HG02588 (cell line): ENCODE measurements at regions not wholly inside any gene's neighbourhood (a gene's known extent, or its start where the extent isn't known, plus 50 kb on each side); places are given as distances from the start of the nearest gene placed in this dataset.
"Not testable (repeated sequence)": the region's sequence is repeated elsewhere in the genome, so short reads cannot be mapped to it uniquely, and the experiment has no call there.

Experiments used
- ATAC-seq: cut with Tn5 transposase; IDR thresholded peaks from one replicate; pipeline ENCODE4 v1.9.1; 2021; ENCODE audit warnings: mild to moderate bottlenecking, moderate library complexity; ENCODE audit not compliant: unreplicated experiment

GRCh38 chr11:82539669-82540068 lies 194.0 kb downstream of the FAM181B start:
- peak; percentile 66 for ATAC-seq

GRCh38 chr11:82536706-82537105 lies 197.0 kb downstream of the FAM181B start:
- ATAC-seq: no peak

- no peak for ATAC-seq
These were observed 199.9 kb downstream of the FAM181B start for GRCh38 chr11:82533628-82534327.

- no peak for ATAC-seq
These were observed 203.7 kb downstream of the FAM181B start for GRCh38 chr11:82529936-82530335.

DNA sequence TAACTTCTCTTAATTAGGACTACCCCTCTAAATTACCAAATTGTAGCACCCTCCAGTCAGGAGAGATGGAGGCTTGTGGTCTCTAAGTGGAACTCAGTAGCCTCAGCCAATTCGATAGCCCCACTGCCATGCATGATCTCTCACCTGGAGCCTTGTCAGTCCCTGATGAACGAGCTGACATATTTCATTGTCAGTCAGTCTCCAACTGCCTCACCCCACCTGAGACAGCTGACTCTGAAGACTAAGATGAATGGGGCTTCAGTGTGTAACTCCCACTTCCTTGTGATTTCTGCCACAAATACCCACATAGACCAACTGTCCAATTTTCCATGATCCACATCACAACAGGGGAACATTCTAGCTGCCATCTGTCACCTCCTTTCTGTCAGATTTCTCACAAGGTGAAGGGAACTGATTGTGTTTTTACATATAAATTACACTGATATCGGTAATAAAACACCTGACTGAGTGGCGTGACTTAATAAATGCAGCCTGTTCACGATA lies 206.5 kb downstream of the FAM181B start:
- ATAC-seq: no peak

DNA sequence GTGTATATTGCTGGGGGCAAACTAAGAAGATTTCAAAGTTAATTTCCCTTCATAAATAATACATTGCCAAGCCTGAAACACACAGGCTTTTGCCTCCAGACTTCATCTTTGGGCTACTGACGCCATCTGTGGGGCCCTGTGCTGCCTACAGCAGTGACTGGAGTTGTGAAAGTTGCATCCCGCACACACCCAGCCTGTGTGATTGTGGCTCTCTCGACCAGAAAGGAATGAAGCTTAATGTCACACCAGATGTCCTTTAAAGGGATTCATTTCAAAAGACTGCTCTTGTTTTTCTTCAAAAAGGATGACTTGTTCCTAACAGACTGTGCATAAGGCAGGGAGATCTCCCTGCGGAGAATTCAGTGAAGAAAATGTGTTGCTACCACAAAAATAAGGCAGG lies 210.5 kb downstream of the FAM181B start:
- no peak for ATAC-seq

DNA sequence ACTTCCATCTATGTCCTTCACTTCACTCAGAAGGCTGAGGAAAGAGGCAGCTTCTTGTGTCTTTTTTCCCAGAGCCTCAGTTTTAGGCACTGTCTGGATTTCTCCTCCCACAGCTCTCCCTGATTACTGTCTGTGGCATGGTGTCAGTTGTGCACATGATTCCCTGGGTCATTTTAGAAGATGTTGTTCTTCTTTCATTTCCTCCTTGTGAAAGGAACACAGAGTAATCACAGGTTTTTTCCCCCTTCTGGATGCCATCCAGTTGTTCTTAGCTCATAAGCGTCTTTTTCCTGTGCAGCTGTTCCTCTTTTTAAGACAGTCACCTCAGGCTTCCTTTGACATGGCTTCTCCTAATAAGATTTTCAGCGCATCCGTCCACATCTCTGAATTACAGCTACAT lies 212.2 kb downstream of the FAM181B start:
- no peak for ATAC-seq

- ATAC-seq: no peak
These were observed 226.4 kb downstream of the FAM181B start for GRCh38 chr11:82507288-82507687.

DNA sequence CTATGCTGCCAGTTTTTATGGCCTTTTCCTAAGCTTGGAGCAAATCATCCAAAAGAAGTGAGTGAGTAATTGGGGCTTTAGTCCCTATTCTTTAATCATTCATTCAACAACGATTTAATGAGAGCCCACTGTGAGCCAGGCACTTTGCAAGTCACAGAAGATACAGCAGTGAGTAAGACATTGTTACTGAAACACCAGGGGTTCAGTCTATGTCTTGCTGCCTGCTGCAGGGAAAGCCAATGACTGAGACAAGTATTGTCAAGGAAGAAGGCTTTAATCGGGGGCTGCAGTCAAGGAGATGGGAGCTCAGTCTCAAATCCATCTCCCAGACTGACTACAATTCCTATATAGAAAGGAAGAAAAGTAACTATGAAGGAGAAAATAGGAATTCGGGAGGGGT lies 228.3 kb downstream of the FAM181B start:
- no peak for ATAC-seq

DNA sequence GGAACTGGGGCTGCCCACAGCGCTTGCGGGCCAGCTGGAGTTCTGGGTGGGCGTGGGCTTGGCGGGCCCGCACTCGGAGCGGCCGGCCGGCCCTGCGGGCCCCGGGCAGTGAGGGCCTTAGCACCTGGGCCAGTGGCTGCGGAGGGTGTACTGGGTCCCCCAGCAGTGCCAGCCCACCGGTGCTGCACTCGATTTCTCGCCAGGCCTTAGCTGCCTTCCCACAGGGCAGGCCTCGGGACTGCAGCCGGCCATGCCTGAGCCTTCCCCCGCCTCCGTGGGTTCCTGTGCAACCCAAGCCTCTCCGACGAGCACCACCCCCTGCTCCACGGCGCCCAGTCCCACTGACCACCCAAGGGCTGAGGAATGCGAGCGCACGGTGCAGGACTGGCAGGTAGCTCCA lies 232.5 kb downstream of the FAM181B start:
- ATAC-seq: not testable (repeated sequence)

DNA sequence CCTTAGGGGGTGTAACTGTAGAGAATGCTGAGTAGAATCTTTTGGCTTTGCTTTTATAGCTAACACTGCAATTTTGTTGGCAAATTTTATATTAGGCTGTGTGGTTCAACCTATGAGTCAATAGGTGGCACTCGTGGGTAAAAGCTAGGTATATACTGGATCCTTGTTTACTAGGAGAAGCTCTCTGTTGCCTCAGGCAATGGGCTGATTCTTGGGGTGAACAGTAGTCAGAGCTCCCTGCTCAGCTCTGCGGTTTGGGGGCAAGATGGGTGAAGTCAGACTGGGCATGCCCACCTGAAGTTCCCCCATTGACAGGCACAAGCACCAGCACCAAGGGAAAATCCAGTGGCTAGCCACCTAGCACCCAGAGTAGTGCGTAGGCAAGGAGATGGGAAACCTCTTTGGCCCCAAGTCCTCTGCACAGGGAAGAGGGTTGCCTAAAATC lies 238.7 kb downstream of the FAM181B start:
- ATAC-seq: no peak

- no peak for ATAC-seq
These were observed 258.8 kb downstream of the FAM181B start for GRCh38 chr11:82474876-82475275.

GRCh38 chr11:82465481-82465880 lies 268.2 kb downstream of the FAM181B start:
- ATAC-seq: no peak

DNA sequence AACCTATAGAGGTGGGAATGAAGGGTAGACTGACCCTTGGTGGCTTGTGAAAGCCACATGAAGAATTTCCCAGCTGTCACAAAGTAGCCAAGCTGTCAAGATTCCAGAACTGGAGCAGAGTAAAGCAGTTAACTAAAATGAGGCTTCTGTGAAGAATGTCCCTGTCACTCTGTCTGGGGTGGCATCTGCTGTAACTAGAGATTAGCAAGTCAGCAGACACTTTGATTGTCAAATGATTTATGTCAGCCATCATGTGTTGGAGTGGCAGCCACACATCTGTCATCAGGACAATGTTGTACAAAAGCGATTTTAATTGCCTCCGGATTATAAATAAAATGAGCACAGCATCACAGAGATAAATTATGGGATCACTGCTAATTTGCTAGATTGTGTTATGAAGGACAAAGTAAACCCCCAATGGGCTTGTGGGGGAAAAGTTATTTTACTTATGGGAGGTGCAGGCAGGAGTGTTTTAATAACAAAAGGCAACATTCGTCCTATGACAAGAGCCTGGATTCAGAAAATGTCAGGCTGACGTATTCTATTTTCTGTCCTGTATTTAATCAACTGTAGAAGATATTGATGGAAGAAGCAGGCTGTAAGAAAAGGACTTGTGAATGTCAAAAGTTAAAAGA lies 270.9 kb downstream of the FAM181B start:
- ATAC-seq: no peak

DNA sequence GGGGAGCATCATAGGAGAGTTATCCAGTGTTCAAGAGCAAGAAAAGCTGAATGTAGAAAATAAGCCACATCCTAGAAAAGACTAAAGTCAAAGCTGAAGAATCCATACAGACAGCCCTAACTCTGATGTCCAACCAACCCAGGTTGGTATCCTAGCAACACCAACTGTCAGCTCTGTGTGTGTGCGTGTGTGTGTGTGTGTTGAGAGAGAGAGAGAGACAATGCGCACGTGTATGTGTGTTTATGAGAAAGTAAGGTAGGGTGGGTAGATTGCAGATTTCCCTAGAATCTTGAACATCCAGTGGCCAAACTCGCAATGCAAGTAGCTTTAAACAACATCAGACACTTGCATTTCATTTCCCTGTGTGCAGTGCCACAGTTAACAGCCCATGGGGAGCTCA lies 274.9 kb downstream of the FAM181B start:
- no peak for ATAC-seq

GRCh38 chr11:82458147-82458546 lies 275.5 kb downstream of the FAM181B start:
- ATAC-seq: no peak

GRCh38 chr11:82450996-82451395 lies 282.7 kb downstream of the FAM181B start:
- no peak for ATAC-seq

DNA sequence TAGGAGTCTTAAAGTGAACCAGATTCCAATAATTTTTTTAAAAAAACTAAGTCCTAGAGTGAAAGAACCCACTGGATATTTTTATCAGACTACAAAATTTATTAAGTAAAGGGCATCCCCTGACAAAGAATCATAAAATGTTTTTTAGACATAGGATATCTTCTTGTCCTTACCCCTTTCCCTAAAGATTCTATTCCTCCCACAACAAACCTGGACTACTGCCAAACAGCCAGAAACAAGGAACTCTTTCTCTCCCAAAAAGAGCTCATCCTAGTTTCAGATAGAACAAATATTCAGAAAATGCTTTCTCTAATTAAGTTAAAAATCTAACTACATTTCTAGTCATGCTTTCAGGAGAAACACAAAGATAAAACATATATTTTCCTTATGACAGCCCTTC lies 327.1 kb downstream of the FAM181B start:
- ATAC-seq: no peak

DNA sequence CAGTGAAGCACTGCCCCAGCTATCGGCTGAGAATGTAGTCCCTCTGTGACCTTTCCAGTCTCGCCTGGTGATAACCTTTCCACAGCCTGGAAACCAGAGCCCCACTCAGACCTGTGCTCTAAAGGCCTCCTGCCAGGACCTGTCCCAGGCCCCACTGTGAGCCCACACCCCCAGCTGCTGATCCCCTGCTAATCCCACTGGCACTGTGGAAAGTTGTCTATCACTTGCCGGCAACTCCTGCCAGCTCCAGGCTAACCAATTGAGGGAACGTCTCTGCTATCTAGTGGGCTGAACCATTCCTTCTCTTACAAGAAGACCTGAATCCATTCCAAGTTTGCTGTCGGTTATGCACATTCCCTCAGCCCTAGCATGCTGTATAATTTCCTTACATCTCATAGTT lies 328.2 kb downstream of the FAM181B start:
- no peak for ATAC-seq

DNA sequence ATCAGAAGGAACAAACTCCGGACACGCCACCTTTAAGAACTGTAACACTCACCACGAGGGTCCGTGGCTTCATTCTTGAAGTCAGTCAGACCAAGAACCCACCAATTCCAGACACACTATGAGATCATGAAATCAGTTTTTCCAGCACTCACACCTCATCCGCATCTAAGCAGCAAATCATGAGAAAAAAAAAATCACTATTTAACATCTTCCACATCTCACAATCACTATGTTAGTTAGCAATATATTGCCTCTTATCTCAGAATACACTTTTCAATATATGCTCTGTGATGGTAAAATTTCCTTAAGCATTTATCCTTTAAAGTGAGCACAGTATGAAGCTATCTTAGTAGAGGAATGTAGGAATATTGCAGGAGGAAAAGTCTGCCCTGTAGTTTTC lies 328.7 kb downstream of the FAM181B start:
- ATAC-seq: no peak

- no peak for ATAC-seq
These were observed 329.9 kb downstream of the FAM181B start for GRCh38 chr11:82403640-82404305.

- ATAC-seq: no peak
These were observed 335.3 kb downstream of the FAM181B start for GRCh38 chr11:82398300-82398815.
